GM19023 (cell line): ENCODE measurements at regions not wholly inside any gene's neighbourhood (a gene's known extent, or its start where the extent isn't known, plus 50 kb on each side); places are given as distances from the start of the nearest gene placed in this dataset.

ENCODE experiments used
- ATAC-seq: cut with Tn5 transposase; IDR thresholded peaks from one replicate; pipeline ENCODE4 v1.9.1; 2021; ENCODE audit warnings: mild to moderate bottlenecking, moderate library complexity; ENCODE audit not compliant: unreplicated experiment

- ATAC-seq = no peak
These were observed 263.7 kb downstream of the BMP4 start for GRCh38 chr14:53692885-53693284.

- ATAC-seq = no peak
These were observed 264.2 kb downstream of the BMP4 start for GRCh38 chr14:53692451-53692850.

- no peak for ATAC-seq
These were observed 273.4 kb downstream of the BMP4 start for GRCh38 chr14:53683229-53683628.

- ATAC-seq = no peak
These were observed 284.1 kb downstream of the BMP4 start for GRCh38 chr14:53672526-53672925.

GRCh38 chr14:53670701-53671100 lies 285.9 kb downstream of the BMP4 start:
- ATAC-seq = no peak

- ATAC-seq = no peak
These were observed 287.7 kb downstream of the BMP4 start for GRCh38 chr14:53668897-53669296.

GRCh38 chr14:53663709-53664108 lies 292.9 kb downstream of the BMP4 start:
- ATAC-seq = no peak

GRCh38 chr14:53655080-53655785 lies 301.4 kb downstream of the BMP4 start:
- no peak for ATAC-seq

GRCh38 chr14:53652068-53652467 lies 304.6 kb downstream of the BMP4 start:
- ATAC-seq = no peak

- ATAC-seq = no peak
These were observed 305.4 kb downstream of the BMP4 start for GRCh38 chr14:53651096-53651740.

GRCh38 chr14:53646925-53647324 lies 309.7 kb downstream of the BMP4 start:
- no peak for ATAC-seq

- no peak for ATAC-seq
These were observed 315.9 kb downstream of the BMP4 start for GRCh38 chr14:53640695-53641094.

- ATAC-seq = no peak
These were observed 317.7 kb downstream of the BMP4 start for GRCh38 chr14:53638966-53639365.

GRCh38 chr14:53634793-53635192 lies 321.8 kb downstream of the BMP4 start:
- ATAC-seq = no peak

- no peak for ATAC-seq
These were observed 326.3 kb downstream of the BMP4 start for GRCh38 chr14:53630336-53630735.

GRCh38 chr14:53628732-53629430 lies 327.7 kb downstream of the BMP4 start:
- ATAC-seq = no peak

- no peak for ATAC-seq
These were observed 328.4 kb downstream of the BMP4 start for GRCh38 chr14:53628261-53628660.

GRCh38 chr14:53626761-53627160 lies 329.9 kb downstream of the BMP4 start:
- no peak for ATAC-seq

- ATAC-seq = no peak
These were observed 334.2 kb downstream of the BMP4 start for GRCh38 chr14:53622447-53622846.

- ATAC-seq = no peak
These were observed 334.7 kb downstream of the BMP4 start for GRCh38 chr14:53621921-53622320.

GRCh38 chr14:53621433-53621832 lies 335.2 kb downstream of the BMP4 start:
- ATAC-seq = no peak

- ATAC-seq = no peak
These were observed 335.7 kb downstream of the BMP4 start for GRCh38 chr14:53620890-53621289.
